Activated naive CD8-positive, alpha-beta T cell treated with anti-CD3 and anti-CD28 coated beads, Interleukin-2, amount 50 U/mL, for 24 hours (primary cell): ENCODE measurements at regions not wholly inside any gene's neighbourhood (a gene's known extent, or its start where the extent isn't known, plus 50 kb on each side); places are given as distances from the start of the nearest gene placed in this dataset.

Source experiments
- ATAC-seq: fragments of 150-1000 bp; cut with Tn5 transposase; one replicate; pipeline ENCODE4 v1.10.0; 2021
- DNase-seq: peaks from one replicate; pipeline ENCODE4 v3.0.0; 2021
- H3K27ac Mint-ChIP-seq: one replicate; pipeline ENCODE4 v1.8.0; 2021; ENCODE audit warnings: mild to moderate bottlenecking, mixed read lengths
- H3K27me3 Mint-ChIP-seq: one replicate; pipeline ENCODE4 v1.8.0; 2021; ENCODE audit warnings: mixed read lengths
- H3K36me3 Mint-ChIP-seq: one replicate; pipeline ENCODE4 v1.8.0; 2021; ENCODE audit warnings: low read depth, mixed read lengths
- H3K4me1 Mint-ChIP-seq: one replicate; pipeline ENCODE4 v1.8.0; 2021; ENCODE audit warnings: mixed read lengths
- H3K4me3 Mint-ChIP-seq: one replicate; pipeline ENCODE4 v1.8.0; 2021; ENCODE audit warnings: mild to moderate bottlenecking, moderate library complexity, mixed read lengths
- H3K9me3 Mint-ChIP-seq: one replicate; pipeline ENCODE4 v1.8.0; 2021; ENCODE audit warnings: mixed read lengths

GRCh38 chr4:31080887-31081286 is 360.7 kb downstream of the PCDH7 start:
- Mint-ChIP-seq H3K27me3 (no peaks in the 10 kb centered on the region), H3K27ac (no peak overlapping the region), H3K4me1 (no peaks in the 10 kb centered on the region), H3K36me3 (no peaks in the 10 kb centered on the region), H3K9me3 (peaks cover 20% of the 10 kb centered on the region), H3K4me3 (no peak overlapping the region)
- DNase-seq (no peak), ATAC-seq (no peak)

DNA sequence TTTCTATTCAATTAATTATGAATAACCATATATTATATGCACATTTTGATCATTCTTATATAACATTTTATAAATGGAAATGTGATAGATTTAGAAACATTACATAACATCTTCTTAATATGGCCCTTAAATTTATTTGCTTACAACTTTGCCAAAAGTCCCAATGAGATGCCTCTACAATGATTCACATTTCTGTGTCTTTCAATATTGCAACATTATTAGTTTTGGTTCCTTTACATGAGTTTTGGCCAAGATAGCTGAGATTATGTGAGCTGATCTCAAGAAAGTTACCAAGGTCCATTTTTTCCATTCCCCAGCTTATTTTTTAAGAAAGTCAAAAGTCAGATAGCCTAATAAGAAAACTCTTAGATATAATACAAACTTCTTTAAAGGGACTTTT is 361.2 kb downstream of the PCDH7 start:
- no peaks in the 10 kb centered on the region for H3K36me3 Mint-ChIP-seq
- no peak for ATAC-seq
- no peak overlapping the region for H3K4me3 Mint-ChIP-seq
- H3K27ac Mint-ChIP-seq = no peak overlapping the region
- DNase-seq = no peak
- H3K9me3 Mint-ChIP-seq = peaks cover 20% of the 10 kb centered on the region
- no peaks in the 10 kb centered on the region for H3K4me1 Mint-ChIP-seq
- no peaks in the 10 kb centered on the region for H3K27me3 Mint-ChIP-seq

GRCh38 chr4:31083456-31083855 is 363.3 kb downstream of the PCDH7 start:
- H3K27me3 Mint-ChIP-seq = no peaks in the 10 kb centered on the region
- no peak for ATAC-seq
- no peak overlapping the region for H3K4me3 Mint-ChIP-seq
- no peak for DNase-seq
- peaks cover 13% of the 10 kb centered on the region for H3K9me3 Mint-ChIP-seq
- H3K4me1 Mint-ChIP-seq = no peaks in the 10 kb centered on the region
- no peaks in the 10 kb centered on the region for H3K36me3 Mint-ChIP-seq
- H3K27ac Mint-ChIP-seq = no peak overlapping the region

DNA sequence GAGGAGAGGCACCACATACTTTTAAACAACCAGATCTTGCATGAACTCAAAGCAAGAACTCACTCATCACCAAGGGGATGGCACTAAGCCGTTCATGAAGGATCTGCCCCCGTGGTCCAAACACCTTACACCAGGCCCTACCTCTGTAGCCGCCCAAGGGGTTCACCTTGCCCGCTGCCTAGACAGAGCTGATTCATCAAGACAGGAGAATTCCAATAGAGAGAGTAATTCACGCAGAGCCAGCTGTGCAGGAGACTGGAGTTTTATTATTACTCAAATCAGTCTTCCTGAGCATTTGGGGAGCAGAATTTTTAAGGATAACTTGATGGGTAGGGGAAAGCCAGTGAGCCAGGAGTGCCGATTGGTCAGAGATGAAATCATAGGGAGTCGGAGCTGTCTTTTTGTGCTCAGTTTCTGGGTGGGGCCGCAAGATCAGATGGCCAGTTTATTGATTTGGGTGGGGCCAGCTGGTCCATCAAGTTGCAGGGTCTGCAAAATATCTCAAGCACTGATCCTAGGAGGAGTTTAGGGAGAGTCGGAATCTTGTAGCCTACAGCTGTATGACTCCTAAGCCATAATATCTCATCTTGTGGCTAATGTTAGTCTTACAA is 364.7 kb downstream of the PCDH7 start:
- DNase-seq (no peak), ATAC-seq (no peak)
- no peak overlapping the region for H3K27ac Mint-ChIP-seq
- no peaks in the 10 kb centered on the region for H3K27me3 Mint-ChIP-seq
- H3K4me1 Mint-ChIP-seq = no peaks in the 10 kb centered on the region
- no peak overlapping the region for H3K4me3 Mint-ChIP-seq
- H3K9me3 Mint-ChIP-seq = peaks cover 13% of the 10 kb centered on the region
- H3K36me3 Mint-ChIP-seq = no peaks in the 10 kb centered on the region

DNA sequence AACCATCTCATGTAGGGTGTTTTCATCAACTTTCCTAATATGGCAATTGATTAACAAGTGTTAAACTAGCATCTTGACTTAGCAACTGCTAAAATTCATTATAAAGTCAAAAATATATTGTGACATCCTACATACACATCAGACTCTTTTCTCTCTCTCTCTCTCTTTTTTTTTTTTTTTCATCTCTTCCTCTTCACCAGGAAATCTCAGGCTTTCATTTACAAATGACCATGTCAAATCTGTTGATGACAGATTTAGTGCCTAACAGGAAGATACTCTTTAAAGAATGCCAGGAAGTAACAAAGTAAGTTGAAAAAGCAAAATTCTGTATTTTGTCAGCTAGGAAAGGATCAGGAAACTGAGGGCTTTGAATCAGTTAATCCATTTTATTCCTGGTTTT is 365.5 kb downstream of the PCDH7 start:
- Mint-ChIP-seq H3K27ac (no peak overlapping the region), H3K36me3 (no peaks in the 10 kb centered on the region), H3K4me3 (no peak overlapping the region), H3K4me1 (no peaks in the 10 kb centered on the region), H3K9me3 (peaks cover 13% of the 10 kb centered on the region), H3K27me3 (no peaks in the 10 kb centered on the region)
- DNase-seq = no peak
- no peak for ATAC-seq

- Mint-ChIP-seq H3K4me3 (no peak overlapping the region), H3K9me3 (peaks cover 13% of the 10 kb centered on the region), H3K27me3 (no peaks in the 10 kb centered on the region), H3K4me1 (no peaks in the 10 kb centered on the region), H3K27ac (no peak overlapping the region), H3K36me3 (no peaks in the 10 kb centered on the region)
- ATAC-seq = no peak
- no peak for DNase-seq
Measured at GRCh38 chr4:31086756-31087330, 366.7 kb downstream of the PCDH7 start.

GRCh38 chr4:31088600-31089230 is 368.5 kb downstream of the PCDH7 start:
- no peak for DNase-seq

DNA sequence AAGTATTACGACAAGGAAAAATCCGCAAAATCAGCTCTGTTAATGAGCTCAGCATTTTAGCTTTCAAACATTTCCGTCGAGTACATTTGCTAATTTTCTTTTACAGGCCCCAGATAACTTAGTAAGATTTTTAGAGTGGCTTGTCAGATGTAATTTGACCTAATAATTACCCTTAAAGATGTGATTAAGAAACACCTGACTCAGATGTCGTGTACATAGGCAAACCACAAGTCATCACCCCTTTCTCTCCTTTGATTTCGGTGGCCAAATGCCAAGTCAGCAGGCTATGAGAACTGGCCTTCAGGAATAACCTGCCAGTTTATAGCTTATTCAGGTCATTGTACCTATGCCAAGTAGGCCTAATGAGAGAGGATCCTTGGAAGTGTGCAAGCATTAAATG is 369.6 kb downstream of the PCDH7 start:
- DNase-seq (no peak), ATAC-seq (no peak)
- no peak overlapping the region for H3K27ac Mint-ChIP-seq
- H3K4me3 Mint-ChIP-seq = no peak overlapping the region
- H3K9me3 Mint-ChIP-seq = peaks cover 10% of the 10 kb centered on the region
- H3K4me1 Mint-ChIP-seq = no peaks in the 10 kb centered on the region
- H3K27me3 Mint-ChIP-seq = no peaks in the 10 kb centered on the region
- no peaks in the 10 kb centered on the region for H3K36me3 Mint-ChIP-seq

More at GRCh38 chr4:31088600-31089230, 368.5 kb downstream of the PCDH7 start:
- peaks cover 16% of the 10 kb centered on the region for H3K9me3 Mint-ChIP-seq
- no peaks in the 10 kb centered on the region for H3K36me3 Mint-ChIP-seq
- no peaks in the 10 kb centered on the region for H3K27me3 Mint-ChIP-seq
- H3K27ac Mint-ChIP-seq = no peak overlapping the region
- H3K4me3 Mint-ChIP-seq = no peak overlapping the region
- no peak for ATAC-seq
- no peaks in the 10 kb centered on the region for H3K4me1 Mint-ChIP-seq

DNA sequence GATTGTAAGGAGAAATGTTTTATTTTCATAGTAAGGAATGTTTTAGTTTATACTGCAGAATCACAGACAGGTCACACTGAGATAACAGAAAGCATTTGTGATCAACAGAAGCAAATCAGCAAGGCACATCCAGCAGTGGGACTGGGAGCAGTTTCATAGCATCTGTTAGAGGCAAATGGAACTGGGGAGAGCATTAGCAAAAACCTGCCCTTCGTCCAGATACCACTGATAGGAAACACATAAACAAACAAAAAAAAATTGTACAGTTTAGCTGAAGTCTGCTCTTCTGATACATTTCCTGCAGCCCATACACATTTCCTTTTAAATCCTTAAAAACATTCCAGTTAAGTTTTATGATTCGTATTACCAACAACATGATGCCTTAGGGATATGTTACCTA is 374.3 kb downstream of the PCDH7 start:
- H3K4me1 Mint-ChIP-seq = no peaks in the 10 kb centered on the region
- H3K9me3 Mint-ChIP-seq = peaks cover 3% of the 10 kb centered on the region
- H3K27ac Mint-ChIP-seq = no peak overlapping the region
- ATAC-seq (no peak), DNase-seq (no peak)
- H3K27me3 Mint-ChIP-seq = no peaks in the 10 kb centered on the region
- no peak overlapping the region for H3K4me3 Mint-ChIP-seq
- H3K36me3 Mint-ChIP-seq = no peaks in the 10 kb centered on the region

DNA sequence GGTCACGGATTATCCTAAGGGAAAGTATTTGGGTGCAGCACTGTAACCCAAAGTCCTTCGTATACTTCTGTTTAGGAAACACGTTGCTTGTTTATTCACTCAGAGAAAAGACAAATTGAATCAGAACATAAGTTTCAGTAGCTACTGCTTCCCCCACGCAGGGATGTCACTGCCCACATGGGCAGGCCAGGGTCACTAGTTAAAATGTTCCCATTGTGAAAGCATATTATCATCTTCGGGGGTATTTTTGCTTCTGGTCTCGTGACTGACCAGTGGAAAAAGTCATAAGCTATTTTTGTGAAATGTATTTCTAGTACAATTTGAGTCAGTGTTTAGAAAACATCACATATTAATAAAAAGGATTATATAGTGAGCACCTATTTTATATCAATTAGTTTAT is 377.8 kb downstream of the PCDH7 start:
- no peak overlapping the region for H3K4me3 Mint-ChIP-seq
- H3K36me3 Mint-ChIP-seq = no peaks in the 10 kb centered on the region
- no peak overlapping the region for H3K27ac Mint-ChIP-seq
- H3K27me3 Mint-ChIP-seq = no peaks in the 10 kb centered on the region
- DNase-seq (no peak), ATAC-seq (no peak)
- no peaks in the 10 kb centered on the region for H3K4me1 Mint-ChIP-seq
- no peaks in the 10 kb centered on the region for H3K9me3 Mint-ChIP-seq

GRCh38 chr4:31100536-31100935 is 380.4 kb downstream of the PCDH7 start:
- no peaks in the 10 kb centered on the region for H3K36me3 Mint-ChIP-seq
- H3K4me1 Mint-ChIP-seq = no peaks in the 10 kb centered on the region
- no peak for ATAC-seq
- no peak for DNase-seq
- no peak overlapping the region for H3K27ac Mint-ChIP-seq
- no peaks in the 10 kb centered on the region for H3K27me3 Mint-ChIP-seq
- H3K4me3 Mint-ChIP-seq = no peak overlapping the region
- no peaks in the 10 kb centered on the region for H3K9me3 Mint-ChIP-seq

DNA sequence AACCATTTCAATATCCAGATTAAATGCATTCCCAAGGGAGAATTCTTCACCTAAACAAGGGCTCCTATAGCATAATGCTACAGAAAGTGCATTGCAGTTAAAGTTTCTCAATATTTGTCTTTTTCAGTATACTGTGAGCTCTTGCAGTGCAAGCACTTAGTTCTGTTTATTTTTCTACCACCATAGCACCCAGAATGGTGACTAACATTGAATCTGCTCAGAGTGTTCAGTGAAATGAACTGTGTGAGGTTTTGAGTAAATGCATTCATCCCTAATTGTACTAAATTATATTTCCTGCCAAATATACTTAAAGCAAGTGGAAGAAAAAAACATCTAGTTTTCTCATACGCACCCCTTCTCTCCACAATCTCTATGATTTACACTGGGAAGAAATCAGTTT is 383.9 kb downstream of the PCDH7 start:
- no peaks in the 10 kb centered on the region for H3K4me1 Mint-ChIP-seq
- no peak overlapping the region for H3K27ac Mint-ChIP-seq
- ATAC-seq (no peak), DNase-seq (no peak)
- H3K9me3 Mint-ChIP-seq = no peaks in the 10 kb centered on the region
- H3K4me3 Mint-ChIP-seq = no peak overlapping the region
- H3K36me3 Mint-ChIP-seq = no peaks in the 10 kb centered on the region
- no peaks in the 10 kb centered on the region for H3K27me3 Mint-ChIP-seq

DNA sequence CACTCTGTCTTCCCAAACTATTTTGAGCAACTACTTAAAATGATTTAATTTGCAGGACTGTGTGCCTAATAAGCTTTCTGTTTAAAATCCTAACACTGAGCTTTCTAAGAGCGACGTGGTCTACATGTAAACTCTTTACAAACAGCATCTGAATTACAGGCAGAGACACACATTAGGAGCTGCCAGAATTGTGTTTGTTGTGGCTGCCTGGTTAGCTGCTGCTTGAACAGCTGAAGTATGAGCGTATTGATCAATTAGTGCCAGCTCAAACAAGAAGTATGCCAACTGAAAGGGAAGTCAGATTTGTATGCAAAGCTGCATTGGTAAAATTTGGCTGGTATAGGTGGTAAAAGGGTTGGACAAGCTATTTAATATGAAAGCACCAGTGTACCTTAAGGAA is 384.4 kb downstream of the PCDH7 start:
- ATAC-seq (no peak), DNase-seq (no peak)
- Mint-ChIP-seq H3K27me3 (no peaks in the 10 kb centered on the region), H3K36me3 (no peaks in the 10 kb centered on the region), H3K27ac (no peak overlapping the region), H3K9me3 (no peaks in the 10 kb centered on the region), H3K4me1 (no peaks in the 10 kb centered on the region), H3K4me3 (no peak overlapping the region)

- Mint-ChIP-seq H3K27ac (no peak overlapping the region), H3K4me1 (no peaks in the 10 kb centered on the region), H3K4me3 (no peak overlapping the region), H3K36me3 (no peaks in the 10 kb centered on the region), H3K9me3 (no peaks in the 10 kb centered on the region), H3K27me3 (no peaks in the 10 kb centered on the region)
- DNase-seq (no peak), ATAC-seq (no peak)
Measured at GRCh38 chr4:31106419-31106818, 386.2 kb downstream of the PCDH7 start.

- Mint-ChIP-seq H3K36me3 (no peaks in the 10 kb centered on the region), H3K27me3 (no peaks in the 10 kb centered on the region), H3K4me1 (no peaks in the 10 kb centered on the region), H3K27ac (no peak overlapping the region), H3K9me3 (no peaks in the 10 kb centered on the region), H3K4me3 (no peak overlapping the region)
- ATAC-seq (no peak), DNase-seq (no peak)
Measured at GRCh38 chr4:31107362-31107761, 387.2 kb downstream of the PCDH7 start.
